NCI-H748 (cell line): ENCODE measurements at regions not wholly inside any gene's neighbourhood (a gene's known extent, or its start where the extent isn't known, plus 50 kb on each side); places are given as distances from the start of the nearest gene placed in this dataset.
"Not testable (repeated sequence)": the region's sequence is repeated elsewhere in the genome, so short reads cannot be mapped to it uniquely, and the experiment has no call there.

ENCODE experiments used
- DNase-seq: peaks from one replicate; lab custom pipeline; 2025; ENCODE audit not compliant: unreplicated experiment; lab: John Stamatoyannopoulos, UW

DNA sequence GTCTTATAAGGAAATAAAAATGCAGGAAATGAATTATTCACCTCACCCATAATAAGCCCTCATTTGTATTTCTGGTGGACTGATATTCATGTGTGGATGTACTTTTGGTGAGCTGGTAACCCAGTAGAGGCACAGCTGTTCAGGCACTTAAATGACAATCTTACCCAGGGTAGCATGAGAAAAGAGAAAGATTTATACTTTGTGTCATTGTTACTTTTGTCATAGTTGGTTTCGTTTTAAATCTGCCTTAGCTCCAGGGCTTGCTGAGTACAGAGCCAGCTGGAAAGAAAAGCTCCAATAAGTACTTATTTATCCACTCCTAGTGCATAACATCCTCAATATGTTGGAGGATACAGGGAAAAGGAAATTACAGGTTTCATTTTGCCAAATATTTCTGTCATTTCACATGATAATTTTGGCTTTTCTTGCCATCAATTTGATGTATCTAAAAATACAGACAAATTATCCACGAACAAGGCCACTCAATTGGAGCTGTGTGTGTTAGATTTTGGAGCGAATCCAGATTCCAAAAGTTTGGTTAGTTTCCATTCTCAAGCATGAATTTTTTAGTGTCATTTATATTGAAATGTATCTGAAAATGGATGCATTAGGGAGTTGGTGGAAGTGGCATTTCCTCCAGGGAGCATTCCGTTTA lies 1276.1 kb upstream of the FAM98A start:
- DNase-seq, result no peak

DNA sequence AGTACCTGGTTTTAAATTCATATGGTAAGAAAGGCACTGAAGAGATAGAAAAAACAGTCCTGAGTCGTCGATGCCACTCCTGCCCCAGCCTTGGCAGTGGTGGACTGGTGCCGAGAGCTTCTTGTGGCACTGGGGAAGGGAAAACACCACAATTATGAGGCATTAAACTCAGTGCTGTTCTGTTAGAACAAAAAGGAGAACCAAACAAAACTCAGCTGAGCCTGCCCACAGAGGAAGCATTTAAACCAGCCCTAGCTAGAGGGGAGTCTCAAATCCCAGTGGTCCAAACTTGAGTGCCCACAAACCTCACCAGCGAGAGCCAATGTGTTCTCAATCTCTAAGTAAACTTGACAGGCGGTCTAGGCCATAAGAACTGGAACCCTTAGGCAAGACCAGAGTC lies 1254.5 kb upstream of the FAM98A start:
- DNase-seq, result no peak

DNA sequence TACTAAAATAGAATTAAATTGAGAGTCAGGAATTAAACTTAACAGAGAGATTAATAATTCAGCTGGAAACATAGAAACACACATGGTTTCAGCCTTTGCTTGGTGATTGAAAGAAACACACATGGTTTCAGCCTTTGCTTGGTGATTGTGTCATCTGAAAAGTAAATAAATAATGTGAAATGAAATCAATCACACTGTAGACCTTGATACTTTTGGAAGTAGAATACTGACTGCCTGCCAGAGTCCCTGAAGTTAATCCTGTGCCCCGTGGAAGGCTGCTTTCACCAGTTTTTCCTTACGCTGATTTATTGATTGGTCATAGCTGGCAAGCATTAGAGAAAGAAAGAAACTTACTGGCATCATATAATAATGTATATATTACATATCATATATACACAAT lies 1252.7 kb upstream of the FAM98A start:
- no peak for DNase-seq

DNA sequence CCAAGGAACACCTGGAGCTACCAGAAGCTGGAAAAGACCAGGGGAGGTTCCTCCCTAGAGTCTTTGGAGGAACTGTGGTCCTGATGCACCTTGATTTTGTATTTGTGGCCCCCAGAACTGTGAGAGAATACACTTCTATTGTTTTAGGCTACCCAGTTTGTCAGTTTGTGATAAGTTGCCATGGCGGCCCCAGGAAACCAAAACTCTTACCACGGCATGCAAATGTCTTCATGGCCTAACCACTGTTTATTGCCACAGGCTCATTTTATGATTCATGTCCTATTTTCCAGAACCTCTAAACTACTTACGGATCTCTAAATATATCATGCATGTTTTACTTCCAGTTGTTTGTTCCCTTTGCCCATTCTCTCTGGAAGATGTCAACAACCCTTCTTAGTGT lies 1250.7 kb upstream of the FAM98A start:
- DNase-seq, result no peak

DNA sequence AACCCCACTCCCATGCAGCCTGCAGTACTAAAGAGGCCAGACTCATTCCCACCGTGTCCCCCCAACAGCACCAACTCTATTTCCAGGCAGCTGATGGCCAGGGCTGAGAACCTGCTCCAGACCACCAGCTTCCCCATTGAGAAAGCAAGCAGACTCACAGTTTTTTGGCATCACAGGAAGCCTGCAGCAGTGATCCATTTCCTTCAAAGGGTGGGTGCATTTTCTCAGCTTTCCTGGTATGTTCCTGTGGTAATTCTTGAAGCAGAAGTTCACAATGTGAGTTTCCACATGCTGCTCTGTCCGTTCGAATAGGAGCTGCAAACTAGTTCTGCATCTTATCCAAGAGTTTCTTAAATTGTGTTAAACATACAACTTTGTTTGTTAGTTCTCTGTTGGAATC lies 1249.6 kb upstream of the FAM98A start:
- DNase-seq, result no peak

DNA sequence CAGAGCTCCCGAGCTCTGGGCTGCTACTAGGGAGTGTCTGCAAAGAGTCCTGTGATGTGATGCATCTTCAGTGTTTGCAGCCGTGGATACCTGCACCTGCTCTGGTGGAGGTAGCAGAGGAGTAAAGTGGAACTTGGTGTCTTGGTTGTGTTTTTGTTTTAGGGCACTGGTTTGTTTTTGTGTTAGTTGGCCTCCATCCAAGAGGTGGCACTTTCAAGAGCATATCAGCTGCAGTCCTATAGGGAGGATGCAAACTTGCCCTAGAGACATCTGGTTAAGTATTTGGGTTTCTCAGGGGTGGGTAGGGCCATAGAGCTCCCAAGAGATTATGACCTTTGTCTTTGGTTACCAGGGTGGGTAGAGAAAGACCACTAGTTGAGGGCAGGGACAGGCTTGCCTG lies 1249.0 kb upstream of the FAM98A start:
- DNase-seq, result no peak

DNA sequence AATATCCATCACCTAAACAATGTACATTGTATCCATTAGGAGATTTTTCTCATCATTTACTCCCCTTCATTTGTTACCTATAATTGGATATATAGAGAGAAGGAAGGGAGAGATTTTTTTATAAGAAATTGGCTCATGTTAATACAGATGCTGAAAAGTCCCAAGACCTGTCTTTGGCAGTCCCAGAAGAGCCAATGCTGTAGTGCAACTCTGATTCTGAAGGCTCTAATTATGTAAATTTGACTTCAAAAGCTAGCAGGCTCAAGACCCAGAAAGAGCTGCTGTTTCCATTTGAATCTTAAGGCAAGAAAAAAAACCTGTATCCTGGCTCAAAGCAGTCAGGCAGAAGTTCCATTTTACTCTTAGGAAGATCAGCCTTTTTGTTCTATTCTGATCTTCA lies 1245.5 kb upstream of the FAM98A start:
- no peak for DNase-seq

DNA sequence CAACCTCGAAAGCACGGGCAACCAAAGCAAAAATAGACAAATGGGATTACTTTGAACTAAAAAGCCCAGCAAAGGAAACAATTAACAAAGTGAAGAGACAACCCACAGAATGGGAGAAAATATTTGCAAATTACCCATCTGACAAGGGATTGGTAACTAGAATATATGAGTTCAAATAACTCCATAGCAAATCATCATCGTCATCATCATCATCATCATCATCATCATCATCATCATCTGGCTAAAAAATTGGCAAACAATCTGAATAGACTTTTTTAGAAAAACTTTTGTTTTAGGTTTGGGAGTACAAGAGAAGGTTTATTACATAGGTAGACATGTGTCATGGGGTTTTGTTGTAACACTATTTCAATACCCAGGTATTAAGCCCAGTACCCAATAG lies 1239.3 kb upstream of the FAM98A start:
- no peak for DNase-seq

DNA sequence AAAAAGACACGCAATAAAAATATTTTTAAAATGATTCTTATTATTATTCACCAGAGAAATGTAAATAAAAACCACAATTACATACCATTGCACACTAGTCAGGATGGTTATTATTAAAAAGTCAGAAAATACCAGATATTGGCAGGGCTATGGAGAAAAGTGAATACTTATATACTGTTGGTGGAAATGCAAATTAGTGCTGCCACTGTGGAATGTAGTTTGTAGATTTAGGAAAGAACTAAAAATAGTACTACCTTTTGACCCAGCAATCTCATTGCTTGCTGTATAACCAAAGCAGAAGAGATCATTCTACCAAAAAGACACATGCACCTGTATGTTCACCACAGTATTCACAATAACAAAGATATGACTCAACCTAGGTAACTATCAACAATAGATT lies 1237.3 kb upstream of the FAM98A start:
- no peak for DNase-seq

DNA sequence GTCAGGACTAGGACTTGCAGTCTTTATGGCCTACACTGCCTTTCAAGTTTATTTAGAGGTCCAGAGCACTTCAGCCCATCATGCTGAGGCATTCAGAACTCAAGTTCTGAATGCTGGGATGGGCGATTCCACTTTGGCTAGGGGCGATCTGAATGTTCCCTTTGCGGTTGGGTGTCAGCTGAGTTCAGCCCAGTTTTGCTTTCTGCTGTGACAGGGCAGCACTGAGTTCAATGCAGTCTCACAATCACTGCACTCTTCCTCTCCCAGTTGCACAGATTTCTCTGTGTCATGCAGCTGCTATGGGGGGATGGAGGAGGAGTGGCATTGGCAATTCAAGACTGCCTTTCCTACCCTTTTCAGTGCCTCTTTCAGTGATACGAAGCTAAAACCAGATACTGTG lies 1232.0 kb upstream of the FAM98A start:
- DNase-seq, result no peak

DNA sequence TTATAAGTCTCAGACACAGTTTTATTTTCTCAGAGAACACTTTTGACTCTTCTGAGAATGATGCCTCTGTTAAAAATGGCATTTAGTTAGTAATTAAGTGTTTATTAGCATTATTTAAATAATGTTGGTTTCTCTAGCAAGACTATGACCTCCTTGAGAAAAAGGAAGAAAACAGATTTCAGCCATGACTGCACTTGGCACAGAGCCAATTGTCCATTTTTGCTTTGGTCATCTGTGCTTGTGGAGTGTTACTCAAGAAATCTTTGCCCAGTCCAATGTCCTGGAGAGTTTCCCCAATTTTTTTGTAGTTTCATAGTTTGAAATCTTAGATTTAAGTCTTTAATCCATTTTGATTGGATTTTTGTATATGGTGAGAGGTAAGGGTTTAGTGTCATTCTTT lies 1229.4 kb upstream of the FAM98A start:
- DNase-seq, result no peak

DNA sequence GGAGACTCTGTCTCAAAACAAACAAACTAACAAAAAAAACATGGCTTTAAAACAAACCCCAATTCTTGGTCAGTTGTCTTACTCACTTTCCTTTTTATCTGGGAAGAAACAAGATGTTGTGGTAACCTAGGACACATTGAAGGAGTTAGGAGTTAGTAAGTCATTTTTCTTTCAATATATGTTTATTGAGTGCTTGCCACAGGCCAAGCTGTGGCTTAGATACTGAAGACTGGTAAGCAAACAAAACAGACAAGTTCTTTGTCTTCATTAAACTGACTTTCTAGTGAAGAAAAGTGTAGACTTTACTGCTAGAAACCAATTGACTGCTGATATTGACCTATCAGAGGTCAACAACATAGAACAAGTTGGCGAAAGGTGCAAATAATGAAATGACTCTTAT lies 1228.3 kb upstream of the FAM98A start:
- no peak for DNase-seq

DNA sequence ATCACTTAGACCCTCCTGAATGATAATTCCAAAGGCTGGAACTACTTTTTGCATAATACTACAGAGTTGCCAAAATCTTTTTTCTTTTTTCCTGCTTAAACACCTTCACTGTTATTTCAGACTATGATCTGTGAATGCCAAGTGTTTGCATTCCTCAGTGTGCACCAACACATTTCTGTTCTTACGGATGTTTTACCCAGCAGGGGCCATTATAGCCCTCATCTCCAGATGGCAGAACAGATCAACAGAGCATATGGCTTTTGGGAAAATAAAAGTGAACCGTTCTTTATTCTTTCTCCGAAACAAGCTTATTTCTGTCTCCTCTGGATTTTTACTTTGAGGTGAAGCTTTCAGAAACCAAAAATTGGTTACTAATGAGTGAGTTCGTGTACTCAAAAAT lies 1226.6 kb upstream of the FAM98A start:
- DNase-seq, result no peak

DNA sequence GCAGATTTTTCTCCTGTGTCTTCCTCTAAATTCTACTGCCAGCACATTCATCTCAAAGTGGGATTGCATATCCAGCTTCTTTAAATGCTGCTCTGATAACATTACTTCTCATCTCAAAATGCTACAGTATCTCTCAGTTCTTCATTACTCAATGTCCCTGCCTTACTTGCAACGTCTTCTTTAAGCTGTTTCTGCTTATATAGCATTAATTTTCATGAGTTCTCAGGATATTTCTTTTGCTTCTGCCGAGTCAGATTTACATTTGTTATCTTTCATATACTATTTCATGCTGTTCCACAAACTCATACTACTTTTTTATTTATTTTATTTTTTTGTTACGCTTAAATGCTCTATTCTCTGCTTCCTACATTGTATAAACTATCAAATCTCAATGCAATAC lies 1223.5 kb upstream of the FAM98A start:
- DNase-seq, result no peak

DNA sequence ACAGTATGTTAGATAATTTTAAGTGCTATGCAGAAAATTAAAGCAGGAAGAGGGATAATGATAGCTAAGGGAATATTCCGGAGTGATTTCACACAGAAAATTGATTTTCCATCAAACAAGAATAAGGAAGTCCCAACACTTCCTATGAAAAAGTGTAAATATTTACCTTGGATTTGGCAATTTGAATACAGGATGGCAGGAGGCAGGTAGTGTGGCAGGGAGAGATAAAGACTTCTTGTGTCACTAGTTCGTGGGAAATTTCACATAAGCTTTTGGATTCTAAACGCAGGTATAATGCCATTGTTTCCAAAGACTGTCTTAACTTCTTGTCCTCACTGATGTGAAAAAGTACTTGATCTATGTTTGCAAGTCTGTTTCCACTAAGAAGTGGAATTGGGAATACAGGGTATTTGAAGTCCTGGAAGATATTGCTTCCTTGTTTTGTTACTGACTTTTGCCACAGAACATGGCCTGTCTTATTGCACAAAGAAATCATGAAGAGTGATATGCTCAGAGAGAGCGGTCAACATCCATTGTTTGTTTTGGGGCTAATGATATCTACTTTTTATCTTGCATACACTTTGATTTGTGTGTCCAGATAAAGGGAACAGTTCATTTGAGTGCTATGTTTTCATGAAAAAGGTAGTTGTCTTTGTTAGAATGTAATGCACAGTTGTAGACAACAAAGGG lies 1216.1 kb upstream of the FAM98A start:
- no peak for DNase-seq

DNA sequence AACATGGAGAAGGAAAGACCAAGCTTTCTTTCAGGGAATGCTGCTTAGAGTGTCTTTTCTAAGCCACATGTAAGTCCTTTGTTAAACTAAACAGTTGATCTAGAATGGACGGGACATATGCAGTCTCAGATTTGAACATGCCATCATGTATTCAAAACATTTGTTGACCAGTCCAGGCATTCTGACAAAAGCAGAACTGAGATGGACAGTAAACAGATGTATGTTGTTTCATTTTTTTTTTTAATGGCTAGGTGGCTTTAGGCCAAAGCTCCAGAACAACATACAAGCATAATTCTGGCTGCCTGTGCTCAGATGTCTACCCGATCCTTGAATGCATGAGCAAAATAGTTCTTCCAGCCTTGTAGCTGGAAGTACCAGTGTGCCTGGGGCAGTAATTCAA lies 1211.4 kb upstream of the FAM98A start:
- no peak for DNase-seq

DNA sequence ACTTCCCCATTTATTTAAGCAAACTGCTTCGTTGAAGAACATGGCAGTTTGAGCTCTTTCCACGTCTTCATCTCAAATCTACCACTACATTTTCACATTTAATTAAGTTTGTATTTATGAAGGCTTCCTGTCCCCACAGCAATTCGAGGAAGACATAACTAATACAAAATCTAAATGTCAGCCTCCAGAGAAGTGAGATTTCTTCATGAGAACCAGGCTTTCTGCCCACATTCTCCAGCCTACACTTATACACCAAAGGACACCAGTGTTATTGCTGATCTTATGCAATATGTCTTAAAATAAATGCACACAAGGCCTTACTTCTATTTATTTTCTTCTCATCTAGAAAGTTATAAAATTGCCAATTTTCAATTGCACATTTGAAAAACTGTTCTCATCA lies 1209.3 kb upstream of the FAM98A start:
- no peak for DNase-seq

DNA sequence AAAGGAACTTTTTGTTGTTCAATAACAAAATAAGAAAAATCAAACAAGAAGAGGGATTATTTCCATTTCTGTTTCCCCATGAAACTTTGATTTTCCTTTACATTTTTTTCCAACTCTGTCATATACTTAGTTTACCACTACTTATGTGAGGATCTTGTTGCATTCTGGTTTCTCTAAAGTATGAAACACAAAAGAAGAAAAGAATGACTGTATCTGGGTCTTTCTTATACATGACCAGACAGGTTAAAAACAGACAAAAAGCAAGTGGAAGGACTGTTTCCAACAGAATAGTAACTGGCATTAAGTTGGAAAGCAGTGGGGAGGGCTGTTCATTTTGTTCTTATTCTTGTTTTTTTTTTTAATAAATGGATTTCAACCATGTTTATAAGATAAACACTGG lies 1207.8 kb upstream of the FAM98A start:
- no peak for DNase-seq

DNA sequence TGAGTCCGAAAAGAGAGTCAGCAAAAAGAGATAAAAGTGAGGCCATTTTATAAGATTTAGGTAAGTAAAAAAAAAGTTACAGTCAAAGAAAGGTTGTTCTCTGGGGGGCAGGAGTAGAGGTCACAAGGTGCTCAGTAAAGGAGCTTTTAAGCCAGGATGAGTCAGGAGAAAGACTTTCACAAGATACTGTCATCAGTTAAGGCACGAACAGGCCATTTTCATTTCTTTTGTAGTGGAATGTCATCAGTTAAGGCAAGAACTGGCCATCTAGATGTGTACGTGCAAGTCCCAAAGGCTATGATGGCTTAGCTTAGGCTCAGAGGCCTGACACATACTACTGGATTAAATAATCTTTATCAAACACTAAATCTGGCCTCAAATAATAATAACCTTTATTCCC lies 1207.3 kb upstream of the FAM98A start:
- no peak for DNase-seq

DNA sequence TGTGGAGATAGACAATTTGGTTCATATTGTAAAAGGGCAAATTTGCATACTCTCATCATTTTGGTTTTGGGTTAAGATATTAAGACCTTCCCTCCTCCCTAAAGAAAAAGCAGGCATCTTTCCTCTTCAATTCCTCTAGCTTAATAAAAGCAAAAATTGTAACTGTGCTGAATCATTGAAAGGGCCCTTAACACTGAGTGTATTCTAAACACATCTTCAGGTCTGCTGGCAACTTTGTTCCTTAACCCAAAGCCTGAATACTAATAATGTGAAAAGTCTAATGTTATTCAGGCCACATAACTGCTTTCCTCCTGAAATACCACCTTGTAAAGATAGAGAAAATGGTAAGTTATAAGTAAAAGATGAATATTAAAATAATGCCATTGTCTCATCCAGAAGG lies 1200.5 kb upstream of the FAM98A start:
- DNase-seq, result no peak

DNA sequence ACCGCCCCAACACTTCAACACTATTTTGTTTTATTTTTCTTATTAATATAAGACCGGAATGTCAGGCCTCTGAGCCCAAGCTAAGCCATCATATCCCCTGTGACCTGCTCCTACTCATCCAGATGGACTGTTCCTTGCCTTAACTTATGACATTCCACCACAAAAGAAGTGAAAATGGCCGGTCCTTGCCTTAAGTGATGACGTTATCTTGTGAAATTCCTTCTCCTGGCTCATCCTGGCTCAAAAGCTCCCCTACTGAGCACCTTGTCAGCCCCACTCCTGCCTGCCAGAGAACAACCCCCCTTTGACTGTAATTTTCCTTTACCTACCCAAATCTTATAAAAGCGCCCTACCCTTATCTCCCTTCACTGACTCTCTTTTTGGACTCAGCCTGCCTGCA lies 1196.5 kb upstream of the FAM98A start:
- not testable (repeated sequence) for DNase-seq

DNA sequence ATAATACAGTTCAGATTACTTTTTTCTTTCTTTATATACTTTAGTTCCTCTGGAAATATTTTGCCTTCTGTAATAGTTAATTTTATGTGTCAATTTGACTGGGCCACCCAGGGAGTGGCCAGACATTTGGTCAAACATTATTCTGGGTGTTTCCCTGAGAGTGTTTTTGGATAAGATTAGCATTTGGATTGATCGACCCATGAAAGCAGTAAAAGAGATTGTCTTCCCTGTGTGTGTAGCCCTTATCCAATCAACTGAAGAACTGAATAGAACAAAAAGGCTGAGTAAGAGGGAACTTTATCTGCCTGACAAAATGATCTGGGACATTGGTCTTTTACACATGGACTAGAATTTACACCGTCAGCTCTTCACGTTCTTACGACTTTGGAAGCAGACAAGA lies 1190.1 kb upstream of the FAM98A start:
- DNase-seq, result no peak

DNA sequence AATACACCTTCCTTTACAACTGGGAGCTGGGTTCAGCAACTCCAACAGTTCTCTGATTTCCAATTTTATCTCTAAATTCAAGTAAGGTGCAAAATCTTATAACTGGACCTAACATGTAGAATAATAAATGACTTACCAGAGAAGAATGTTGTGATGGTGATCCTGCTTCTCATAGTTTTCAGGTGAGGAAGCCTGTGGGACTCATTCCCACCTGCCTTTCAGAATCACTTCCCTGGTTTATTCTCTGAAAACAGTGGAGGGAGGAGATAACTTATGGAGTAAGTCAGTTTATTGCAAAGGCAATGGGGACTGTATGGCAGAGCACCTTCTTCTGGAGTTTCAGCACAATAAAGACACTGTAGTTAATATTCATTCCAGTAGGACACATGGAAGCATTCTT lies 1188.2 kb upstream of the FAM98A start:
- DNase-seq, result no peak
